Hepatocyte (in vitro differentiated cells): ENCODE measurements at regions not wholly inside any gene's neighbourhood (a gene's known extent, or its start where the extent isn't known, plus 50 kb on each side); places are given as distances from the start of the nearest gene placed in this dataset.

ENCODE experiments used
- DNase-seq: peaks from one replicate; pipeline ENCODE4 v3.0.0-alpha.2; 2016; ENCODE audit warnings: low spot score
- H2AFZ ChIP-seq: fragments of 200-600 bp; sonication (generic); 2 replicates; pipeline ENCODE4 v1.6.0; 2016; ENCODE audit warnings: antibody characterized with exemption, mild to moderate bottlenecking
- H3K27ac ChIP-seq: fragments of 200-600 bp; sonication (generic); 2 replicates; pipeline ENCODE4 v1.5.1; 2016; ENCODE audit warnings: mild to moderate bottlenecking
- H3K27me3 ChIP-seq: fragments of 200-600 bp; sonication (generic); 2 replicates; pipeline ENCODE4 v1.6.1; 2016
- H3K36me3 ChIP-seq: fragments of 200-600 bp; sonication (generic); replicated peaks from 2 replicates; pipeline ENCODE4 v1.5.1; 2016; ENCODE audit warnings: low read depth; ENCODE audit not compliant: insufficient read depth
- H3K4me1 ChIP-seq: fragments of 200-600 bp; sonication (generic); 2 replicates; pipeline ENCODE4 v1.5.1; 2016; ENCODE audit warnings: mild to moderate bottlenecking, moderate library complexity; ENCODE audit not compliant: insufficient read depth
- H3K4me2 ChIP-seq: fragments of 200-600 bp; sonication (generic); 2 replicates; pipeline ENCODE4 v1.6.0; 2016
- H3K4me3 ChIP-seq: fragments of 200-600 bp; sonication (generic); 2 replicates; pipeline ENCODE4 v1.5.1; 2016; ENCODE audit warnings: mild to moderate bottlenecking
- H3K79me2 ChIP-seq: fragments of 200-600 bp; sonication (generic); 2 replicates; pipeline ENCODE4 v1.6.0; 2017; ENCODE audit warnings: mild to moderate bottlenecking
- H3K9me2 ChIP-seq: fragments of 200-600 bp; sonication (generic); replicated peaks from 2 replicates; pipeline ENCODE4 v1.6.0; 2017; ENCODE audit warnings: mild to moderate bottlenecking; ENCODE audit not compliant: insufficient read depth
- H3K9me3 ChIP-seq: fragments of 200-600 bp; sonication (generic); 2 replicates; pipeline ENCODE4 v1.5.1; 2016; ENCODE audit warnings: low read depth, mild to moderate bottlenecking
- H4K20me1 ChIP-seq: fragments of 200-600 bp; sonication (generic); 2 replicates; pipeline ENCODE4 v1.6.0; 2016; ENCODE audit warnings: mild to moderate bottlenecking; ENCODE audit not compliant: insufficient read depth, poor library complexity, severe bottlenecking
- EZH2 ChIP-seq: fragments of 200-600 bp; sonication (generic); IDR thresholded peaks from 2 replicates; pipeline ENCODE4 v1.6.1; 2016; ENCODE audit warnings: antibody characterized with exemption, mild to moderate bottlenecking, borderline replicate concordance
- EZH2phosphoT487 ChIP-seq: fragments of 200-600 bp; sonication (generic); IDR thresholded peaks from one replicate; pipeline ENCODE4 v1.6.1; 2018; ENCODE audit warnings: antibody characterized with exemption, mild to moderate bottlenecking, low read depth, moderate library complexity; ENCODE audit not compliant: unreplicated experiment, severe bottlenecking
- WGBS: methylation state at CpG from one replicate; pipeline ENCODE4 v1.1.6; 2016; ENCODE audit warnings: low lambda C conversion rate; ENCODE audit errors: missing lambda C conversion rate; 5-methylcytosine and 5-hydroxymethylcytosine counted together
- TF ChIP-seq, protein P1 (sequence below): fragments of 200-600 bp; sonication (generic); IDR thresholded peaks from 2 replicates; pipeline ENCODE4 v1.5.1; 2016; ENCODE audit warnings: antibody characterized with exemption, mild to moderate bottlenecking; ENCODE audit not compliant: poor library complexity

DNA sequence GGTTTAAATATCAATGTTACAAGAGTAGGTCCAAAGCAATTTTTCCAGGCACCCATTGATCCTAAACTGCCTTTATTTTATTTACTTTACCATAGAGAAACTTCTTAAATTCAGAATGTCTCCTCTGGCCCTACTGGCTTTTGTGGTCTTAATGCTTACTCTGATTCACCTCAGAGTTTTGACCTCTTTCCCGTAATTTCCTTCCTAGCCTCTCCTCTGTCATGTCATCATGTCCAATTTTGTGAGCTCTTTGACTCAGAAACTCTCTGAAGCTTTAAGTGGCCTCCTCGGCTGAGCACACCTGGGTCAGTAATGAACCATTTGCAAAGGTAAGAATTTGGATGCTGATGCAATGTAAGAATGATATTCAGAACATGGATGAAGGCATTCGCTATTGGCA is 303.8 kb upstream of the CDH18 start:
- Histone ChIP-seq H3K4me2 (no peak overlapping the region), H3K9me2 (no peaks in the 10 kb centered on the region), H3K9me3 (no peaks in the 10 kb centered on the region), H3K4me1 (no peaks in the 10 kb centered on the region), H3K27me3 (no peaks in the 10 kb centered on the region), H3K36me3 (no peaks in the 10 kb centered on the region), H3K27ac (no peak overlapping the region), H3K79me2 (no peaks in the 10 kb centered on the region), H4K20me1 (no peaks in the 10 kb centered on the region), H2AFZ (no peak overlapping the region), H3K4me3 (no peak overlapping the region)
- TF ChIP-seq, protein P1, sequence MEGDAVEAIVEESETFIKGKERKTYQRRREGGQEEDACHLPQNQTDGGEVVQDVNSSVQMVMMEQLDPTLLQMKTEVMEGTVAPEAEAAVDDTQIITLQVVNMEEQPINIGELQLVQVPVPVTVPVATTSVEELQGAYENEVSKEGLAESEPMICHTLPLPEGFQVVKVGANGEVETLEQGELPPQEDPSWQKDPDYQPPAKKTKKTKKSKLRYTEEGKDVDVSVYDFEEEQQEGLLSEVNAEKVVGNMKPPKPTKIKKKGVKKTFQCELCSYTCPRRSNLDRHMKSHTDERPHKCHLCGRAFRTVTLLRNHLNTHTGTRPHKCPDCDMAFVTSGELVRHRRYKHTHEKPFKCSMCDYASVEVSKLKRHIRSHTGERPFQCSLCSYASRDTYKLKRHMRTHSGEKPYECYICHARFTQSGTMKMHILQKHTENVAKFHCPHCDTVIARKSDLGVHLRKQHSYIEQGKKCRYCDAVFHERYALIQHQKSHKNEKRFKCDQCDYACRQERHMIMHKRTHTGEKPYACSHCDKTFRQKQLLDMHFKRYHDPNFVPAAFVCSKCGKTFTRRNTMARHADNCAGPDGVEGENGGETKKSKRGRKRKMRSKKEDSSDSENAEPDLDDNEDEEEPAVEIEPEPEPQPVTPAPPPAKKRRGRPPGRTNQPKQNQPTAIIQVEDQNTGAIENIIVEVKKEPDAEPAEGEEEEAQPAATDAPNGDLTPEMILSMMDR, result no peak
- TF ChIP-seq EZH2phosphoT487 (no peak), EZH2 (no peak)
- no peak for DNase-seq
- WGBS, result 87% methylated on average over 3 of the region's 3 CpGs

DNA sequence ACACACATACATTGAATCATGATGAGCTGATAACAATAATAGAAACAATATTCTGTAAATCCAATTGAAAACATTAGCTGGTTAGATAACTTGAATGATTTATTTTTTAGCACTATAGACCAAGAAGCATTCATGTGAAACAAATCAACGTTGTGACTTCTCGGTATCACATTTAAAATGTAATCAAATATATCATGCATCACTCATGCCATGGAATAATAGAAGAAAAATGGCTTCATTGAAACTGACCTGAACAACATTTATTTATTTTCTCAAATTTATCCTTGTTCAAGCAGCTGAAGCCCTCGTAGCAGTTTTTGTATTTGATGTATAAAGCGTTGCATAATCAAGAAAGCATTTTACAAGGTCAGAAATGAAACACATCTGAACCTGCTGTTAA is 299.6 kb upstream of the CDH18 start:
- Histone ChIP-seq H3K4me1 (no peaks in the 10 kb centered on the region), H3K79me2 (no peaks in the 10 kb centered on the region), H3K4me3 (no peak overlapping the region), H3K27ac (no peak overlapping the region), H3K4me2 (no peak overlapping the region), H2AFZ (no peak overlapping the region), H3K27me3 (no peaks in the 10 kb centered on the region), H4K20me1 (no peaks in the 10 kb centered on the region), H3K9me3 (no peaks in the 10 kb centered on the region), H3K9me2 (no peaks in the 10 kb centered on the region), H3K36me3 (no peaks in the 10 kb centered on the region)
- DNase-seq, result no peak
- whole genome bisulfite sequencing, result 83% methylated on average over 4 of the region's 4 CpGs
- TF ChIP-seq EZH2 (no peak), EZH2phosphoT487 (no peak)
- TF ChIP-seq, protein P1, result no peak

DNA sequence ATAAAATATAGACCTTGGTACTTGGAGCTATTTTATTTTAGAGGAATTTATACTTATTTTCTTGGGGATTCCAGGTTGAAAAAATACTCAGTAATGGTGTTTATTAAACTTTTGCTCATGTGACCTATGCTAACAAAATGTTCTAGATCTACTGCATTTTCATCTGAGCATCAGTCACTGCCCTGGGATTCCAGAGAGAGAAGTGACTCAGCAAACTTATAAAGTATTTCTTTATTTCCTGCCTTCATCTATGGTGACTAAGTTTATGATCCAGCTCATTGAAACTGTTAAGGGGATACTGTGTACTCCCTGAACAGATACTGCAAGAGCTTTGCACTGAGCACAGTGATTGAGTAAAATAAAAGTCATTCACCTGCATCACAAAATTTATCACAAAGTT is 298.5 kb upstream of the CDH18 start:
- Histone ChIP-seq H3K4me1 (no peaks in the 10 kb centered on the region), H3K9me3 (no peaks in the 10 kb centered on the region), H3K9me2 (no peaks in the 10 kb centered on the region), H3K36me3 (no peaks in the 10 kb centered on the region), H3K79me2 (no peaks in the 10 kb centered on the region), H4K20me1 (no peaks in the 10 kb centered on the region), H3K4me2 (no peak overlapping the region), H3K27ac (no peak overlapping the region), H2AFZ (no peak overlapping the region), H3K4me3 (no peak overlapping the region), H3K27me3 (no peaks in the 10 kb centered on the region)
- DNase-seq, result no peak
- no peak for TF ChIP-seq EZH2phosphoT487
- TF ChIP-seq, protein P1, result no peak
- no peak for TF ChIP-seq EZH2

DNA sequence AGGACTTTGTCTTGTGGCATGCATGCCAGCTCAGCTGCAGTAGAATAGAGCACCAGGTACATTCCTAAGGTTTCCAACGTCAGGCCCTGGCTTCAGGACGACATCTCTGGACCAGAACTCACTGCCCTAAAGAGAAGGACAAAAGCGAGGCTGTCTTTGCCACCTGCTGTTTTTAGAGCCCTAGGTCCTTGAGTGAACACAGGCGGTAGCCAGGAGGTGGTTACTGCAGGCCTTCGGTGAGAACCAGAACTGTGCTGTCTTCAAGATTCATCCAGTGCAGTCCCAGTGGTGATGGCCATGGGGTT is 288.9 kb upstream of the CDH18 start:
- H2AFZ ChIP-seq, result no peak overlapping the region
- H3K4me3 ChIP-seq, result no peak overlapping the region
- H3K4me2 ChIP-seq, result no peak overlapping the region

More for the DNA sequence above, 288.9 kb upstream of the CDH18 start:
- Histone ChIP-seq H3K9me3 (no peaks in the 10 kb centered on the region), H3K27ac (no peak overlapping the region), H3K27me3 (no peaks in the 10 kb centered on the region), H3K9me2 (no peaks in the 10 kb centered on the region), H3K4me1 (no peaks in the 10 kb centered on the region), H4K20me1 (no peaks in the 10 kb centered on the region), H3K36me3 (no peaks in the 10 kb centered on the region), H3K79me2 (no peaks in the 10 kb centered on the region)
- 95% methylated on average over 5 of the region's 5 CpGs for WGBS
- DNase-seq, result no peak
- TF ChIP-seq EZH2 (no peak), EZH2phosphoT487 (no peak)
- TF ChIP-seq, protein P1, result no peak
